ENCODE measurements at regions not wholly inside any gene's neighbourhood (a gene's known extent, or its start where the extent isn't known, plus 50 kb on each side); places are given as distances from the start of the nearest gene placed in this dataset.
"Not testable (repeated sequence)": the region's sequence is repeated elsewhere in the genome, so short reads cannot be mapped to it uniquely, and the experiment has no call there.

DNA sequence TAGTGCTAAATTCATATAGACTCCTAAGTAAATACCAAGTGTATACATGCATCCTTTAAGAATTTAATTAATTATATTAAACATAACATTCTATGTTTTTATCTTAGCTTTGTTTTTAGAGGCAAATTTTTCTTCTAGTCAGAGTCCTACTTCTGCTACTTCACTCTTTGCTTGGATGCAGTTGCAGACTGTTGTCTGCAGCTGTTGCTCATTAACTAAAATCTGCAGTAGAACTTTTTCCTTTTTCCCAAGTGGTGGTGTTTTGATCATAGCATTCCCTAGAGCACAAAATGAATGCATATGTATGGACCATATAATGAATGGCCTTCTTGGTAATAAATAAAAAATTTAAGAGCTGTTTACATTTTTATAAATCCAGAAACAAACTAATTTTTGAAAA lies 198.3 kb downstream of the CASP12 start:
- DNase-seq = no peak

DNA sequence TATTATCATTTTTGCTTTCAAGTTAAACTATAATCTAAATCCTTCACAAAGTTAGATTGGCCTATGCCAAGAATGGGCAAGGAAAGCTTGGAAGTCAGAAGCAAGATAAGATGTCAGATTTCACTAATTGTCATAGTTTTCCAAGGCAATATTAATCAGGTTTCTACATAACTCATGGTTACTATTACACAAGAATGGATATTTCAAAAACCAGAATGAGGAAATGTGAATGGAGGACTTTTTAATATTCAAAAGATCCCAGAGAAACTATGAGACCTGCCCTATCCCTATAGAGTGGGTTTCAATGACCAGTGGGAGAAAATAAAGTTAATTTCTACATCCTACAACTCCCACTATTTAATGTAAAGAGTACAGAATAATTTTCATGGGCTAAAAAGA lies 203.2 kb downstream of the CASP12 start:
- DNase-seq = no peak

DNA sequence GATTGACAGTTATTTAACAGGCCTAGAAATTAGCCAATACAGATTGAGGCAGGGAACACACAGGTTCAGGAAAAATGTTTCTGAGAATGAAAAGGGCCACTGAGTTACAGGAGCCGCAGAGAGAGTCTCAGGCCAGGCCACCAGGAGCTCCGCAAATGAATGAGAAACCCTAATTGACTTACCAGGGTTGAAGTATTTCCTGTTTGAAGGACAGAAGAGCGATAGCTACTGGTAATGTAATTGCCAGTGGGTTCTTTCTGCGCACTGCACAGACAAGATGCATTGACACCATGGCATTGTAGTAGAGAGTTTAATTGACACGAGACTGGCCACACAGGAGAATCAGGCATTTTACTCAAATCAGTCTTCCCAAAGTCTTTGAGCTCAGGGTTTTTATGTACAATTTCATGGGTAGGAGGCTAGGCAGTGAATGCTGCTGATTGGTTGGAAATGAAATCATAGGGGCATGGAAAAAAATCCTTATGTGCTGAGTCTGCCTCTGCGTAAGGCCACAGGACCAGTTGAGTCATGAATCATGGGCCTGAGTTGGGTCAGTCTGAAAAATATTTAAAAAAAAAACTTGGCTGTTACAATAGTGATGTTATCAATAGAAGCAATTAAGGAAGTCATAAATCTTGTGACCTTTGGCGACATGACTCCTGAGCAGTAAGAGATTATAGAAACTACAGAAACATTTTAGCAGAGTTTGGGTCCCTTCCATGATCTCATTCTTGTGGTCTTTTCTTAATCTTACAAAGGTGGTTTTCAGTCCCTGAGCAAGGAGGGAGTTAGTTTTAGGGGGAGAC lies 203.8 kb downstream of the CASP12 start:
- peak; percentile 82 for DNase-seq

DNA sequence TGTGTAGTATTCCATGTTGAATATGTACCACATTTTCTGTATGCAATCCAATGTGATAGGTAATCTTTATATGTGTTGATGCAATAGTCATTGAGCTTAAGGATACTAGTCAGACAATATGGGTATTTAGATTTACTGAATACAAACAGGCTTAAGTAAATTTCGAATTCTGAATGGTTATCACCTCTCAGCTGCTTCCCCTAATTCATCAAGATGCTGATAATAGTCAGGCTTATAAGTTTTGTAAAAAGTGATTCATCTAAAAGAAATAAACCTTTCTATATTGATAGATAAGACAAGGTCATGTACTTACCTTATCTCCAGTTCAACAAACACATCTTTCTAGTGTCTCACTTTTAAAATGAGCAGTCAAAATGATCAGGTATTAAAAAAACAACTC lies 205.5 kb downstream of the CASP12 start:
- no peak for DNase-seq

DNA sequence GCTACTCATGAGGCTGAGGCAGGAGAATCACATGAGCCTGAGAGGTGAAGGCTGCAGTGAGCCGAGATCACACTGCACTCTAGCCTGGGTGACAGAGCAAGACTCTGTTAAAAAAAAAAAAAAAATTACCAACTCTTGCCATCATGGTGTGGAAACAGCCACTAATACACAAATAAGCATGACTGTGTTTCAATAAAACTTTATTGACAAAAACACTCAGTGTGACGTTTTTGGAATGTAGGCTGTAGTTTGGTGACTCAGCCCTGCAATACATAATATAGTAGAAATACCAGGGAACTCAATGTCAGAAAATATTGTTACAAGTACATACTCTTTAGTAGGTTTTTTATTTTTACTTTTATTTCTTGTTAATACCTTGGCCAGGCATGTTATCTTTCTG lies 207.1 kb downstream of the CASP12 start:
- DNase-seq = no peak

DNA sequence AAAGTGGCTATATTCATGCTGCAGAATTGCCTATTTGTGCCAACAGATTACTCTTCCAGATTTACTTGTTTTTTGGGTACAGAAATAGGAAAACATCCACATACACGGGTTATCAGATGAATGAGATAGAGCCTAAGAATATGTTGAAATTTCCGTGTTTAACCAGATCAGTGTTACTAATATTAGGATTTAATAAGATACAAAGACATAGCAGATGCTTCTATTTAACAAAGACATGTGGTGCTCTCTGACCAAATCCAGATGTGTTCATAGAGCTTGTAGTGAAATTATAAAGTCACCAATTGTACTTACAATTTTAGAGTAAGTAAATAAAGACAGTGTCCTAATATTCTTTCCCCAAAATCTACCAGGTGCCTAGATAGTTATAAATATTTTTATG lies 208.0 kb downstream of the CASP12 start:
- DNase-seq = no peak

DNA sequence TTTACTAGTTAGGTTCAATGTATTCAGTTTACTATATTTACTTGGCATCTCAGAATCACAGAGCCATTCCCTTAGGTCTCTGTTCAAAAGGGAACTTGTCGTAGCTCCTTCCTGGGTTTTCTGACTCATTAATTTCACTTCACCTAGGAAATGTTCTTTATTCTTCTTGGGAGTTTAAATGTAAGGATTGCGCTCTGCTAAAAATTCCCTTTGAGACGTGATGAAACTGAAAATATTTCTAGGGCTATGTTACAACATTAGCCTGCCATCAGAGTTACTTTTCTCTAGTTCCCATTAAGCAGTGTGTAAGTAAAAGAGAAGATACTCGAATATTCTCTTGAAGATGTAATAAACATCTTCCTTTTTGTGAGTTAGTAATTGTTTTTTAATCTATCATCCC lies 209.5 kb downstream of the CASP12 start:
- no peak for DNase-seq

DNA sequence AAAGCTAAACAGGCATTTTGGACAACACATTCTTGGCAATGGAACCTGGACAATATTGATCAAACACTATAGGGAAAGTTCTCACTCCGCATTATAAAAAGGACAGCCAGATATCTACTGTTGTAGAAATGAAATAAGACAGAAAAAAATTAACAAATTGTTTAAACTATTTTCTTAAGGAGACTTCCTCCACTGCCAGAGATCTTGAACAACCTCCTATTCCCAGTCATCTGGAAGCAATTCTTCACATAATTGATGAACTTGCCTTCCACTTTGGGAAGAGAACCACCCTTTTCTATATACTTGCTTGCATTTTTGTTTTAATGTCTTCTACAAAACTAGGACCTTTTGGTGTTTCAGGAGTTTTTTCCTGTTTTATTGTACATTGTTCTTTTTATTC lies 216.1 kb downstream of the CASP12 start:
- no peak for DNase-seq

DNA sequence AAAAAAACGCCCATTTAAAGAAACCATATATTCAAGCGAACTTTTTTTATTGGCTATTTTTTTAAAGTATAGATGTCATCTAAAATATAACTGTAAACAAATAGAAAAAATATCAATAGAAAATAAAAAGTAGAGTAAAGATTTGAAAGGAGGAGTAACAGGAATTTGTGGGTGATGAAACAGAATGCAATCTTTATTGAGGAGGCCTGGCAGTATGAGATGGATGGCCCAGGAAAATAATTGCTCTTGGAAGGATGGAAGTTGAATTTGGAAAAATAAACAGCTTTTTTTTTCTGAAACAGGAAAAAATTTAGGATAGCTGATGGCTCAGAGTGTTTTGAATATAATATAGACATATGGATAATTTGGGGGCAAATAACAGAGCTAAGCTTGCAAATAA lies 219.0 kb downstream of the CASP12 start:
- DNase-seq = no peak

DNA sequence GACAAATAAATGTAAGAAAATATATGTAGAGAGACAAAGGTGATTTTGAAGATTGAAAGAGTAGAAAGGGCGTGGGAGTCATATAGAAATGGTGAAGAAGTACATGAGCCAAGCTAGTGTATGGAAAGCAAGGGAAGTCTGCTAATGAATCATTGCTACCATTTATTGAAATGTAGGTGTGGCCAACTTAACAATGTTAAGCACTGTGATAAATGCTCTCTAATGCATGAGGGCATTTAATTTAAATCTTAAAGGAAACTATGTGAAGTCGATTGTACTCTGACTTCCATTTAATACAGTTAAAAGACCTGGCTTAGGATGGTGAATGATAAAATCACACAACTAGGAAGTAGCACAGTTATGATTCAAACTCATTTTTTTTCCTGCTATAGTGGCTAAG lies 219.9 kb downstream of the CASP12 start:
- DNase-seq = no peak

DNA sequence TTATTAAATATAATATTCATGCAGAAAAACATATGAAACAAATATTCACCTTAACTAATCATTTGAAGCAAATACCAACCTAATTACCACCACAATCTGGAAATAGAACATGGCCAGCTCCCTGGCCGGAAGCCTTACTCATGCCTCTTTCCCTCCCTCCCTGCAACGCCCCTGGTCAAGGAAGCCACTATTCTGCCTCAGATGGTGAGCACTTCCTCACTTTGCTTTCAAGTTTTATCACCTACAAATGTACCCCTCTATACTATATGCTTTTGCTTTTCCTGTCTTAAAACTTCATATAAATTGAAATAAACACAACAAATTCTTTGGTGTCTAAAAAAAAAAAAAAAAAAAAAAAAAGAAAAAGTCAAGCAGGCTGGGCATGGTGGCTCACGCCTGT lies 221.2 kb downstream of the CASP12 start:
- not testable (repeated sequence) for DNase-seq

DNA sequence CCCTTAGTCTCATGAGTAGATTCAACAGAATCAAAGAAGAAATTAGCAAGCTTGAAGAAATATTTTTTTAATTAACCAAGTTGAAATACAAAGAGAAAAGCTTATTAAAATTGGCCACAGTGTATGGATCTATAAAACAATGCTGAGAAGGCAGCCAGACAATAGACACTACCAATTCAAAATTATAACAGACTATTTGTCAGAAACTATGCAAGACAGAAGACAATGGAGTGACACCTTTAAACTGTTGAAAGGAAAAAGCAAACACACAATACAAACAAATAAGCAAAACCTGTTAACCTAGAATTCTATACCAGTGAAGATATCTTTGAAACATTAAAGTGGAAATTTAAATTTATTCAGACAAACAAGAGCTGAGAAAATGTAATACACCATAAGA lies 225.4 kb downstream of the CASP12 start:
- no peak for DNase-seq

DNA sequence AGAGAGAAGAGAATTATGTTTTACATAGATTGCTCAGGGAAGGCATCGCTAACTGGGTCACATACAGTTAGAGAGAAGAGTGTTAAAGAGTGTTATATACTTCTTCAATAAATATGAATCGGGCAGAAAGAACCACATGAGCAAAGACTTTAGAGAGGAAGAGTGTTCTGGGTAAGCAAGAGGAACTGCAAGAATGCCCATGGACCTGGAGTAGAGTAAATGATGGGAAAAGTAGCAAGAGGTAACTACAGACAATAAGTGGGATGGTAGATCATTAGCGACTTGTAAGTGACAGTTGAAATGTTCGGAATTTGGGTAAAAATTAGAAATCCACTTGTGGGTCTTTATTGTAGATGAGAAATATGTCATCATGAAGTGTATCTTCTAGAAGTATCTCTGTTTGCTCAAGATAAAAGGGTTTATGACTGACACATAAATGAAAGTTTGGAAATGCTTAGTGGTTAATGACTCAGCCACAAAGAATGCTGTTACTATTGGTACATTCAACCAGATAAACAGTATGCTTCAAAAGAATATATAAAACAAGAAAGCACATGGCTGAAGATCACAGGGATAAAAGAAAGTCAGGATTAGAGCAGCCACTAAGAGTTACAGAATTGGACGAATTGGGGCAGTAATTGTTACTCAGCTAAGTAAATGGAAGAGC lies 229.3 kb downstream of the CASP12 start:
- peak; percentile 89 for DNase-seq

DNA sequence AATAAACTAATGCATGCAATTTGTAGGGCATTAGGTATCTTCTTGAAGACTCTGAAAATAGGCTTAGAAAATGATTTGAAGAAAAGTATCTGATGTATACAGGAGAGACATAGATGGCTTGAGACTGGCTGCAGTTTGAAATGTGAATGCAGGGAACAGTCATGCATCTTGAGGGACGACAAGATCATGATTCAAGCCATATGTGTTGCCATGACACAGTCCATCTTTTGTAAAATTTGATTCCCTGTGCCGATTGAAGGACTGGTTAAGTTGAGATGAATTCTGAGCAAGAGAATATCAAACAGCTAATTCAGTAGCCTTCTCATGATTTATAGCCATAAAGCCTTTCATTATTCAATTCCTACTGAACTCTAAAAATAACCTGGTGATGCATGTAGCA lies 231.6 kb downstream of the CASP12 start:
- DNase-seq = no peak

DNA sequence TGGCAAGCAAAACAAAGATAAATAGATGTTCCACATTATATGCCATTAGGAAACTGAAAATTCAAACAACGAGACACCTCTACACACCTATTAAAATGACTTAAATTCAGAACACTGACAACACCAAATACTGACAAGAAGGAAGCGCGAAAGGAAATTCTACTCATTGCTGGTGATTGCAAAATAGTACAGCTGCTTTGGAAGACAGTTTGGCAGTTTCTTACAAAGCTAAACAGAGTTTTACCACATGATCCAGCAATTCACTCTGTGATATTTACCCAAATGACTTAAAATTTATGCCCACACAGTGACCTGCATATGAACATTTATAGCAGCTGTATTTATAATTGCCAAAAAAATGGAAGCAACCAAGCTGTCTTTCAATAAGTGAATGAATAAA lies 232.6 kb downstream of the CASP12 start:
- DNase-seq = no peak

DNA sequence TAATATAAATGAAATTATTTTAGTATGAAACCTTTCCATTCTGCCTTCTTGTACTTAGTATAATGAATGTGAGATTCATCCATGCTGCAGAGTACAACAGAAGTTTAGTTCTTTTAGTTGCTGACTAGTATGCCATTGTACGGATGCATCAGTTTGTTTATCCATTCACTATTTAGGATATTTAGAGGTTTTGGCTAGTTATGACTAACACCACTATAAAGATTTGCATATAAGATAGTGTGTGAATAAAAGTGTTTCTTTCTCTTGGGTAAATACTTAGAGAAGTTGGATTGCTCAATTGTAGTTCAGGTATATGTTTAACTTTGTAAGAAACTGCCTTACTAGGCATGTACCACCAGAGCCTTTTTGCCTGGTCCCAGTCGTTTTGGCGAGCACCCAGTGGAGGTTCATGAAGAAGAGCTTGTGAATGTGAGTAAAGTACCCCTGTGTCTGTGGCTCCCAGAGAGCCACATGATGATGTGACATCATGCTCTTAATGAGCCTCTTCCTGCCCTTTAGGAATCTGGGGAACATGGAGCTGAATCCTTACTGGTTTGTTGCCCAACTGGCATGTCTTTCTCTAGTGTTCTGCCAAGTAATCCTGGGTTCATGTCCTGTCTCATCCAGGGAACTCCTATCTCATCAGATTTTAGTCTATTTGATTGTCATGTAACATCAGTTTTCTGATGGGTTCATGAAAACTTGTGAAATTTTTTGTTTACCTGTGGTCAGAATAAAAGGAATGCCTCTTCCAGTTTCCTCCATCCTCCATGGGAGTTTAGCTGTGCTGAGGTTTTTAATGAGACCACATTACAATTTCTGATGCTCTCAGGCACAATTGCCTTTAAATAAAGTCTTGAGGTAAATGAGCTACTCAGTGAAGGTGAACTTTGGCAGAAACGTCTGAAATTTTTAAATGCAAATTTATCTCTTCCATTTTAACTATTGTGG lies 234.8 kb downstream of the CASP12 start:
- DNase-seq = peak; percentile 20

DNA sequence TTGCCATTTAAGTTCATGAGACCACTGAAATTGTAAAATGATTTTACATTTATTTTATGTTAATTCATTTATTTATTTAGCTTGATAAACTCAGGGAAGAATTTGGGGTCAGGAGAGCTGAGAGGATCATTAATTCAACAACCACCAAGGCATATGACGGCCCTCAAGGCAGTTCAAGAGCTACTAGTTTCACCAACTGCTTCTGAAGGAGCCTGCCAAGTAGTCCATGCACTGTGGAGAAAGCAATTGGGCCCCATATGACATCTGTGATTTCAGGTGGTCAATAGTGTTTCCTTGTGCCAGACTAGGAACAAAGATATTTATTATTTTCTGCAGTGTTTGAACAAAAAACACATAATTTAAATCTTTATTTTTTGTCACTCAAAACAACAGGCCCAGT lies 236.4 kb downstream of the CASP12 start:
- DNase-seq = no peak

DNA sequence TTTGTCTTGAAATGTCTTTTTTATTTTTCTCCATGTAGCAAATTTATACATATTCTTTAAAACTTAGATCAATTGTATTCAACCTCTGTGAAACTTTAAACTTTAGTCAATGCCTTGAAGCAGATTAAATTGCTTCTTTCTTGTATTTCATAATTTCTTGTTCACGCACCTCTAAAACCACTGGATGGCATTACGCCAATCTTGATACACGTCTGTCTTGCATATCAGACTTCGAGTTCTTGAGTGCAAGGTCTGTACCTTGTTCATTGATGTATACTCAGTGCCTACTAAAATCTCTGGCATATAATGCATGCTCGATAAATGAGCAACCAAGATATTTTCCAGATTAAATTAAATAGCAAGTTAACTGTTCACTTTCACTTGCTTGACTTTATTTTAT lies 236.8 kb downstream of the CASP12 start:
- DNase-seq = no peak

DNA sequence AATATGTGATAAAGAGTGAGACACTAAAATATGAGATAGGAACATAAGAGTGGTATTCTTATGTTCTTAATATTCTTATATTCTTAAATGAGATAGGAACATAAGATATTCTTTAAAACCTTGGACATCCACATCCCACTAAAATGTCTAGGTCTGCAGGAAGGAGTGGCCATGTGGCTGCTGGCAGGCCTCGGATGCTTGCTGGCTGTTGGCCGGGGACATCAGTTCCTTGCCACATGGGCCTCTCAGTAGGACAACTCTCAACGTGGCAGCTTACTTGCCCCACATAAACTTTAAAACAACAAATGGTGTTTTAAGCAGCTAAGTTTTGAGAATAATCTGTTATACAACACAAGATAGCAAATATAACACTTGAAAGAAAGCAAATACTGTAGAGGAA lies 240.1 kb downstream of the CASP12 start:
- no peak for DNase-seq

DNA sequence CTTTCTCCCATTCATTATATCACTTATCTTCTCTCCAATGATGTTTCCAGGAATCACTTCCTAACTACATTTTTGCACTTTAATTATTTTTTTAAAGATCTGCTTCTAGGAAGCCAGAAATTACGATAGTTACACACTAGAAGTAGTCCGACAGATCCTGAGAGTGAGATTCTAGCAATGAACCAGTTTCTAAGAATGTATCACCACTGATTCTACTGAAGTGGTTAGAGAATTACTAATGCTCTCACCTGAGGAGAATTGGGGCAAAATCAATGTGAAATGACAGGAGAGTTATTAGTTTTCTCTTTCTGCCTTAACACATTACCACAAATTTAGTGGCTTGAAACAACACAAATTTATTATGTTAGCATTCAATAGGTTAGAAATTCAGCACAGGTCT lies 241.2 kb downstream of the CASP12 start:
- no peak for DNase-seq

DNA sequence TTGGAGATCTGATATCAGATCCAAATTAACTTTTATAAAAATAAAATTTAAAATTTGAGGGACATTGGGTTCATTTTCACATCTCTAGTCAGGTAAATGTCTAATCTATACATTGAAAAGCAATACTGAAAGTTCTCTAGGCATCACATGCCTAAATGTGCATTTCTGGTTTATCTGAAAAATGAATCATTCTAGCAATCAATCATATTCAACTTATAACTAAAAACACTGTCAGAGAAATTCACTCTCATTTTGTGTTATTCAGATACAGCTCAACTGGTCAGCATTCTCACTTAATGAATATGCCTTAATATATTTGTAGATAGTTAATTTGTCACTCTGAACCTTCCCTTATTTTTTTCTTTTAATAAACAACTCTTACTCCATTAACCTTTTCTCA lies 243.2 kb downstream of the CASP12 start:
- no peak for DNase-seq

DNA sequence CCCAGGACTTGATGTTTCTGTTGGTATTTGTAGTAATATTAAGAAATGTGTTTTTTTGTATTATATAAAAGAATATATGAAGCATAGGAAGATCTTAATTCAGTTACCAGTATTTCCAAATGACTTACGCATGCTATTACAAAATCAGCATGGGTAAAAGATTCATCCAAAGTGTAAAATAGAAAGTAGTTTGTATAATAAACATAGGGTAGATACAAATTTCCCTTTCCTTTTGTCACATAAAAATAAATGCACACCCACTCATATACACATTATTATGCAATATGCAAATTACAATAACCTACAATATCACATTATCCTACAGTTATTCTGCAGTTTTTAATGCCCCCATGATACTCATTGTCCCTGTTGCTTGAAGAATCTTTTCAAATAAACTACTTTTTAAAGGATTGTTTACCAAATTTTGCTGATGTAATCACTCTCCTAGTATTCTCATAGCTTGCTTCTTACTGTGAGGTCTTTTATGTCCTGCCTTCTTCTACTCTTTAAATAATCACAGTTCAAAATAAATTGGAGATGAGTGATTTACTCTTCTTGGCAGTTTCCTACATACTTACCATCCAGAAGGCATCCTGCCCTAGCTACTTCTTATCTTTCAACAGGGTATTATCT lies 244.0 kb downstream of the CASP12 start:
- DNase-seq = no peak

DNA sequence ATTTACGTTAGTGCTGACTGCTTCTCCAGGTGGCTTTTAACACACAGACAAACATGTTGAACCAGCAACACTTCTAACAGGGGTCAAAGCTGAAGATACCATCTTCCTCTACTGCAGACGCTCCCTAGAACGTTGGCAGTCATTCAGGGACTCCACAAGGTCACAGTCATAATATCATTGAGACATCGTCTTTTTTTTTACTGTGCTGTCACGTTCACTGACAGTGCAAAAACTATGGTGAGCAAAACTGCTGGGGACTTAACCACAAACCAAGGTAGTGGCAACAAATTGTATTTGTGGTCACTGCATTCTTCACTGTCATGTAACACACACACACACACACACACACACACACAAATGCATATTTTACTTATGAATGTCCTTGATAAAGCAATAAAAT lies 244.9 kb downstream of the CASP12 start:
- DNase-seq = peak; percentile 50

Measured in fibroblast of skin of right quadriceps (primary cell).